ENCODE measurements at regions not wholly inside any gene's neighbourhood (a gene's known extent, or its start where the extent isn't known, plus 50 kb on each side); places are given as distances from the start of the nearest gene placed in this dataset.

GRCh38 chr2:192887337-192887736 is 692.6 kb upstream of the TMEFF2 start:
- BruUV-seq (replicated peaks): no TSS peak
- H4K20me1 ChIP-seq (ENCODE audit: insufficient read depth, low read length): no peaks in the 10 kb centered on the region
- no peak overlapping the region for H3K27ac ChIP-seq (ENCODE audit: low read depth, low read length, poor library complexity, severe bottlenecking)
- no peak overlapping the region for H2AFZ ChIP-seq (ENCODE audit: low read length)
- H3K4me3 ChIP-seq (ENCODE audit: low read depth, low read length, poor library complexity, severe bottlenecking): no peak overlapping the region
- no peak for DNase-seq (ENCODE audit: low spot score)
- no peaks in the 10 kb centered on the region for H3K9me3 ChIP-seq (ENCODE audit: low read length)
- H3K79me2 ChIP-seq (ENCODE audit: insufficient read depth, low read depth, low read length): no peaks in the 10 kb centered on the region
- no peak for TF ChIP-seq CTCF (conservative IDR thresholded peaks at IDR 0.05; ENCODE audit: low read length)
- no peak for TF ChIP-seq EZH2phosphoT487 (IDR thresholded peaks at IDR 0.05; ENCODE audit: borderline replicate concordance, low read depth, low read length)
- POLR2A ChIA-PET: interaction anchor here (0.6 to 1.9 kb wide), 3 partner anchors 12 to 26 kb away, joined by 3 to 5 read pairs (median 4); no protein-coding TSS in a partner anchor
- no peak overlapping the region for H3K4me2 ChIP-seq (ENCODE audit: low read length)
- H3K36me3 ChIP-seq (ENCODE audit: insufficient read depth, low read length): no peaks in the 10 kb centered on the region
- CTCF ChIA-PET (ENCODE audit: unreplicated experiment): no interaction called here
- H3K9me2 ChIP-seq (ENCODE audit: insufficient read depth, low read length): no peaks in the 10 kb centered on the region
- H3K4me1 ChIP-seq (ENCODE audit: insufficient read depth, low read length, poor library complexity, severe bottlenecking): no peaks in the 10 kb centered on the region
- intact Hi-C loops (cut with micrococcal nuclease; ENCODE audit: unreplicated experiment): no loop called here

- DNase-seq (ENCODE audit: low spot score): no peak
- ChIA-PET CTCF (ENCODE audit: unreplicated experiment) (no interaction called here), POLR2A (interaction anchor here (1.9 kb wide), 1 partner anchor 11 kb away, joined by 4 read pairs; no protein-coding TSS in a partner anchor)
- intact Hi-C loops (cut with micrococcal nuclease; ENCODE audit: unreplicated experiment): no loop called here
- Histone ChIP-seq H3K9me2 (ENCODE audit: insufficient read depth, low read length) (no peaks in the 10 kb centered on the region), H4K20me1 (ENCODE audit: insufficient read depth, low read length) (no peaks in the 10 kb centered on the region), H3K9me3 (ENCODE audit: low read length) (no peaks in the 10 kb centered on the region), H2AFZ (ENCODE audit: low read length) (no peak overlapping the region), H3K79me2 (ENCODE audit: insufficient read depth, low read depth, low read length) (no peaks in the 10 kb centered on the region), H3K4me3 (ENCODE audit: low read depth, low read length, poor library complexity, severe bottlenecking) (no peak overlapping the region), H3K27ac (ENCODE audit: low read depth, low read length, poor library complexity, severe bottlenecking) (no peak overlapping the region), H3K4me1 (ENCODE audit: insufficient read depth, low read length, poor library complexity, severe bottlenecking) (no peaks in the 10 kb centered on the region), H3K4me2 (ENCODE audit: low read length) (no peak overlapping the region), H3K36me3 (ENCODE audit: insufficient read depth, low read length) (no peaks in the 10 kb centered on the region)
- no peak for TF ChIP-seq CTCF (conservative IDR thresholded peaks at IDR 0.05; ENCODE audit: low read length)
- TF ChIP-seq EZH2phosphoT487 (IDR thresholded peaks at IDR 0.05; ENCODE audit: borderline replicate concordance, low read depth, low read length): no peak
- BruUV-seq (replicated peaks): no TSS peak
Measured at GRCh38 chr2:192886636-192887035, 691.9 kb upstream of the TMEFF2 start.

GRCh38 chr2:192885569-192886160 is 690.9 kb upstream of the TMEFF2 start:
- BruUV-seq (replicated peaks): no TSS peak
- no peak for TF ChIP-seq CTCF (conservative IDR thresholded peaks at IDR 0.05; ENCODE audit: low read length)
- no peak for TF ChIP-seq EZH2phosphoT487 (IDR thresholded peaks at IDR 0.05; ENCODE audit: borderline replicate concordance, low read depth, low read length)
- H3K9me2 ChIP-seq (ENCODE audit: insufficient read depth, low read length): no peaks in the 10 kb centered on the region
- no peaks in the 10 kb centered on the region for H4K20me1 ChIP-seq (ENCODE audit: insufficient read depth, low read length)
- H2AFZ ChIP-seq (ENCODE audit: low read length): no peak overlapping the region
- CTCF ChIA-PET (ENCODE audit: unreplicated experiment): no interaction called here
- H3K27ac ChIP-seq (ENCODE audit: low read depth, low read length, poor library complexity, severe bottlenecking): no peak overlapping the region
- no peaks in the 10 kb centered on the region for H3K36me3 ChIP-seq (ENCODE audit: insufficient read depth, low read length)
- H3K4me3 ChIP-seq (ENCODE audit: low read depth, low read length, poor library complexity, severe bottlenecking): no peak overlapping the region
- intact Hi-C loops (cut with micrococcal nuclease; ENCODE audit: unreplicated experiment): no loop called here
- H3K9me3 ChIP-seq (ENCODE audit: low read length): no peaks in the 10 kb centered on the region
- no peak for DNase-seq (ENCODE audit: low spot score)
- POLR2A ChIA-PET: no interaction called here
- H3K4me1 ChIP-seq (ENCODE audit: insufficient read depth, low read length, poor library complexity, severe bottlenecking): no peaks in the 10 kb centered on the region
- no peak overlapping the region for H3K4me2 ChIP-seq (ENCODE audit: low read length)
- no peaks in the 10 kb centered on the region for H3K79me2 ChIP-seq (ENCODE audit: insufficient read depth, low read depth, low read length)
